Lower lobe of right lung (tissue), 2 donors: ENCODE measurements at regions not wholly inside any gene's neighbourhood (a gene's known extent, or its start where the extent isn't known, plus 50 kb on each side); places are given as distances from the start of the nearest gene placed in this dataset.
A peak's percentile ranks its signal among the peaks of the same experiment; 100 is the strongest.

Source experiments
- ATAC-seq, 2 donors: fragments of 200-7000 bp; cut with Tn5 transposase; one replicate each; pipeline ENCODE4 v1.9.1; 2020 to 2022; ENCODE audit warnings: mild to moderate bottlenecking in 2 of 2, moderate library complexity in 2 of 2
- DNase-seq: peaks from one replicate; pipeline ENCODE4 v3.0.0-alpha.2; 2020
- H3K27ac ChIP-seq: fragments of 200-600 bp; one replicate; pipeline ENCODE4 v1.8.0; 2022
- H3K27me3 ChIP-seq: fragments of 200-600 bp; one replicate; pipeline ENCODE4 v1.8.0; 2022; ENCODE audit warnings: low read depth
- H3K36me3 ChIP-seq: fragments of 200-600 bp; one replicate; pipeline ENCODE4 v1.8.0; 2022; ENCODE audit warnings: mild to moderate bottlenecking
- H3K4me1 ChIP-seq: fragments of 200-600 bp; one replicate; pipeline ENCODE4 v1.8.0; 2022
- H3K4me3 ChIP-seq: fragments of 200-600 bp; one replicate; pipeline ENCODE4 v1.8.0; 2022; ENCODE audit warnings: mild to moderate bottlenecking
- H3K9me3 ChIP-seq: fragments of 200-600 bp; one replicate; pipeline ENCODE4 v1.8.0; 2022
- CTCF ChIP-seq: fragments of 200-600 bp; IDR thresholded peaks from one replicate; pipeline ENCODE4 v1.8.0; 2022; ENCODE audit warnings: antibody characterized with exemption, mild to moderate bottlenecking
- intact Hi-C: fragments of 100-400 bp; cut with DNase I; formaldehyde crosslinking; loops from one replicate; pipeline ENCODE4 v1.11.0; 2022
- donor health status: DM: no; HTN: yes; CAD: no; lungs with severe emphysema.

GRCh38 chr3:194043516-194043915 lies 92.4 kb upstream of the HES1 start:
- Histone ChIP-seq H3K27me3 (no peaks in the 10 kb centered on the region), H3K4me1 (peaks cover 17% of the 10 kb centered on the region), H3K9me3 (no peaks in the 10 kb centered on the region), H3K36me3 (no peaks in the 10 kb centered on the region), H3K27ac (no peak overlapping the region), H3K4me3 (no peak overlapping the region)
- TF ChIP-seq CTCF = no peak
- no peak for DNase-seq
- intact Hi-C loops = no loop called here
- ATAC-seq = no peak

GRCh38 chr3:194045289-194045688 lies 90.7 kb upstream of the HES1 start:
- TF ChIP-seq CTCF = no peak
- intact Hi-C loops = no loop called here

GRCh38 chr3:194045919-194046318 lies 90.0 kb upstream of the HES1 start:
- Histone ChIP-seq H3K4me3 (no peak overlapping the region), H3K36me3 (no peaks in the 10 kb centered on the region), H3K9me3 (peaks cover 5% of the 10 kb centered on the region), H3K27ac (no peak overlapping the region), H3K4me1 (peaks cover 17% of the 10 kb centered on the region), H3K27me3 (no peaks in the 10 kb centered on the region)
- intact Hi-C loops = no loop called here
- no peak for ATAC-seq
- DNase-seq = no peak
- TF ChIP-seq CTCF = no peak

More at GRCh38 chr3:194045289-194045688, 90.7 kb upstream of the HES1 start:
- Histone ChIP-seq H3K4me3 (no peak overlapping the region), H3K36me3 (no peaks in the 10 kb centered on the region), H3K27me3 (no peaks in the 10 kb centered on the region), H3K4me1 (peaks cover 17% of the 10 kb centered on the region), H3K9me3 (no peaks in the 10 kb centered on the region), H3K27ac (no peak overlapping the region)
- no peak for DNase-seq
- no peak for ATAC-seq

- Histone ChIP-seq H3K9me3 (peaks cover 10% of the 10 kb centered on the region), H3K4me3 (no peak overlapping the region), H3K27me3 (no peaks in the 10 kb centered on the region), H3K27ac (peak overlapping the region; percentile 55), H3K4me1 (peaks cover 17% of the 10 kb centered on the region), H3K36me3 (no peaks in the 10 kb centered on the region)
- ATAC-seq (no peak), DNase-seq (no peak)
- intact Hi-C loops = no loop called here
- no peak for TF ChIP-seq CTCF
Observed at GRCh38 chr3:194046531-194046930, 89.4 kb upstream of the HES1 start.

GRCh38 chr3:194046995-194047645 lies 88.8 kb upstream of the HES1 start:
- no peak overlapping the region for H3K4me3 ChIP-seq
- no peaks in the 10 kb centered on the region for H3K36me3 ChIP-seq
- H3K27me3 ChIP-seq = no peaks in the 10 kb centered on the region
- no peak for TF ChIP-seq CTCF
- ATAC-seq (peak; percentile 82 to 85), DNase-seq (peak; percentile 72)
- peaks cover 17% of the 10 kb centered on the region for H3K4me1 ChIP-seq
- peaks cover 10% of the 10 kb centered on the region for H3K9me3 ChIP-seq
- peak overlapping the region; percentile 55 for H3K27ac ChIP-seq
- intact Hi-C loops = no loop called here
